ENCODE measurements at regions not wholly inside any gene's neighbourhood (a gene's known extent, or its start where the extent isn't known, plus 50 kb on each side); places are given as distances from the start of the nearest gene placed in this dataset.

- H3K27ac ChIP-seq: no peak overlapping the region
- peaks cover 0 to 58% (median 6%) of the 10 kb centered on the region in 7 donors for H3K27me3 ChIP-seq (replicated peaks in 1 of 7)
- WGBS, 5 donors: 88 to 98% (median 92%) methylated on average over 6 of the region's 6 CpGs
- H3K4me1 ChIP-seq: peaks cover 0 to 19% (median 3%) of the 10 kb centered on the region in 6 donors
- no peak overlapping the region for H3K4me3 ChIP-seq
- intact Hi-C loops (cut with DNase I; ENCODE audit: low total_unique reads): no loop called here
- no peak for DNase-seq
- no peaks in the 10 kb centered on the region for H3K36me3 ChIP-seq
- H3K9me3 ChIP-seq: no peaks in the 10 kb centered on the region
- TF ChIP-seq CTCF (IDR thresholded peaks at IDR 0.05 in 8 of 11, conservative IDR thresholded peaks at IDR 0.05 in 3 of 11): no peak
- no peak for TF ChIP-seq POLR2A (IDR thresholded peaks at IDR 0.05)
- no peak for TF ChIP-seq POLR2AphosphoS5 (IDR thresholded peaks at IDR 0.05)
These were observed 222.8 kb downstream of the ADAMTS9 start for GRCh38 chr3:64464955-64465354.

- intact Hi-C loops (cut with DNase I; ENCODE audit: low total_unique reads): no loop called here
- H3K36me3 ChIP-seq: no peaks in the 10 kb centered on the region
- WGBS, 5 donors: 74 to 81% (median 80%) methylated on average over 4 of the region's 4 CpGs
- no peak overlapping the region for H3K4me3 ChIP-seq
- H3K4me1 ChIP-seq: peaks cover 0 to 19% (median 3%) of the 10 kb centered on the region in 6 donors
- TF ChIP-seq POLR2A (IDR thresholded peaks at IDR 0.05): no peak
- no peak for TF ChIP-seq POLR2AphosphoS5 (IDR thresholded peaks at IDR 0.05)
- no peak for TF ChIP-seq CTCF (IDR thresholded peaks at IDR 0.05 in 8 of 11, conservative IDR thresholded peaks at IDR 0.05 in 3 of 11)
- no peaks in the 10 kb centered on the region for H3K9me3 ChIP-seq
- H3K27me3 ChIP-seq (replicated peaks in 1 of 7): peaks cover 0 to 50% (median 6%) of the 10 kb centered on the region in 7 donors
- no peak overlapping the region for H3K27ac ChIP-seq
- no peak for DNase-seq
These were observed 223.8 kb downstream of the ADAMTS9 start for GRCh38 chr3:64463981-64464380.

DNA sequence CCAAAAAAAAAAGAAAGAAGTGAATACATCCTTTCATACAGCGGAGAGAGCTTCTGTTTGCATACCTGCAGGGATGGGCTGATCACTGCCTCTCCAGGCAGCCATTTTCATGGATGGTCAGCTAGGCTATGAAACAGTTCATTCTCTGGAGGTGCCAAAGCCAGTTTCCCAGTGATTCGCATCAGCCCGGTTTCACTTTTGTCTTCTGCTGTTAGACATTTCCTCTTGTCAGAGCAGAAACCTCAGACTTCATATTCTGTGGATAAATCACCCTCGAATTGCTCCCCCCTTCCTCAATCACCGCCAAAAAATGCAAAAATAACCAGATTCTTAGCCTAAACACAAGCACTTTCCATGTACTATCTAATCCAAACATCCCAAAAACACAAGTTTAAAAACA lies 225.6 kb downstream of the ADAMTS9 start:
- intact Hi-C loops (cut with DNase I; ENCODE audit: low total_unique reads): no loop called here
- WGBS, 5 donors: 19 to 24% (median 23%) methylated on average over 5 of the region's 5 CpGs
- Histone ChIP-seq H3K27ac (no peak overlapping the region), H3K36me3 (no peaks in the 10 kb centered on the region), H3K4me3 (no peak overlapping the region), H3K27me3 (replicated peaks in 1 of 7) (peaks cover 0 to 47% (median 6%) of the 10 kb centered on the region in 7 donors), H3K4me1 (peaks cover 0 to 13% (median 2%) of the 10 kb centered on the region in 6 donors), H3K9me3 (no peaks in the 10 kb centered on the region)
- no peak for DNase-seq
- no peak for TF ChIP-seq POLR2A (IDR thresholded peaks at IDR 0.05)
- no peak for TF ChIP-seq CTCF (IDR thresholded peaks at IDR 0.05 in 8 of 11, conservative IDR thresholded peaks at IDR 0.05 in 3 of 11)
- no peak for TF ChIP-seq POLR2AphosphoS5 (IDR thresholded peaks at IDR 0.05)

- no peak overlapping the region for H3K4me3 ChIP-seq
- WGBS, 5 donors: 82 to 91% (median 86%) methylated on average over 5 of the region's 5 CpGs
- peaks cover 0 to 34% (median 6%) of the 10 kb centered on the region in 7 donors for H3K27me3 ChIP-seq (replicated peaks in 1 of 7)
- TF ChIP-seq POLR2AphosphoS5 (IDR thresholded peaks at IDR 0.05): no peak
- TF ChIP-seq POLR2A (IDR thresholded peaks at IDR 0.05): no peak
- no peak for TF ChIP-seq CTCF (IDR thresholded peaks at IDR 0.05 in 8 of 11, conservative IDR thresholded peaks at IDR 0.05 in 3 of 11)
- DNase-seq: no peak
- no peak overlapping the region for H3K27ac ChIP-seq
- no peaks in the 10 kb centered on the region for H3K36me3 ChIP-seq
- H3K4me1 ChIP-seq: peaks cover 0 to 7% (median 1%) of the 10 kb centered on the region in 6 donors
- intact Hi-C loops (cut with DNase I; ENCODE audit: low total_unique reads): no loop called here
- no peaks in the 10 kb centered on the region for H3K9me3 ChIP-seq
These were observed 226.9 kb downstream of the ADAMTS9 start for GRCh38 chr3:64460877-64461276.

All from spleen (tissue), 11 donors.